Neural progenitor cell (in vitro differentiated cells): ENCODE measurements at regions not wholly inside any gene's neighbourhood (a gene's known extent, or its start where the extent isn't known, plus 50 kb on each side); places are given as distances from the start of the nearest gene placed in this dataset.

Experiments used
- DNase-seq: peaks from one replicate; pipeline ENCODE4 v3.0.0-alpha.2; 2016; ENCODE audit warnings: low spot score
- H2AFZ ChIP-seq: fragments of 200-600 bp; sonication (generic); replicated peaks from 2 replicates; pipeline ENCODE4 v1.6.1; 2016; ENCODE audit warnings: antibody characterized with exemption
- H3F3A ChIP-seq: fragments of 200-600 bp; sonication (generic); 2 replicates; pipeline ENCODE4 v1.6.1; 2016; ENCODE audit warnings: antibody characterized with exemption, low read depth
- H3K27ac ChIP-seq: fragments of 200-600 bp; sonication (generic); 2 replicates; pipeline ENCODE4 v1.5.1; 2016; ENCODE audit warnings: mild to moderate bottlenecking
- H3K27me3 ChIP-seq: fragments of 200-600 bp; sonication (generic); 2 replicates; pipeline ENCODE4 v1.6.1; 2016; ENCODE audit warnings: mild to moderate bottlenecking, moderate library complexity
- H3K36me3 ChIP-seq: fragments of 200-600 bp; sonication (generic); 2 replicates; pipeline ENCODE4 v1.5.1; 2016
- H3K4me1 ChIP-seq: fragments of 200-600 bp; sonication (generic); 2 replicates; pipeline ENCODE4 v1.6.1; 2016; ENCODE audit warnings: mixed run types
- H3K4me2 ChIP-seq: fragments of 200-600 bp; sonication (generic); 2 replicates; pipeline ENCODE4 v1.6.1; 2016
- H3K4me3 ChIP-seq: fragments of 200-600 bp; sonication (generic); 2 replicates; pipeline ENCODE4 v1.5.1; 2016
- H3K79me2 ChIP-seq: fragments of 200-600 bp; sonication (generic); 2 replicates; pipeline ENCODE4 v1.6.1; 2016; ENCODE audit warnings: low read depth
- H3K9ac ChIP-seq: fragments of 200-600 bp; sonication (generic); 2 replicates; pipeline ENCODE4 v1.6.1; 2016
- H3K9me3 ChIP-seq: fragments of 200-600 bp; sonication (generic); 2 replicates; pipeline ENCODE4 v1.5.1; 2016; ENCODE audit warnings: low read depth
- H4K20me1 ChIP-seq: fragments of 200-600 bp; sonication (generic); 2 replicates; pipeline ENCODE4 v1.6.1; 2016; ENCODE audit warnings: low read depth
- H3K27ac Mint-ChIP-seq: 3 replicates; pipeline ENCODE4 v1.8.0; 2021; ENCODE audit warnings: mixed read lengths
- H3K27me3 Mint-ChIP-seq: 2 replicates; pipeline ENCODE4 v1.8.0; 2022; ENCODE audit warnings: low read depth, mild to moderate bottlenecking, inconsistent platforms, moderate library complexity, mixed read lengths; ENCODE audit not compliant: insufficient read depth
- H3K36me3 Mint-ChIP-seq: 3 replicates; pipeline ENCODE4 v1.8.0; 2021; ENCODE audit warnings: mixed read lengths
- H3K4me1 Mint-ChIP-seq: 3 replicates; pipeline ENCODE4 v1.8.0; 2021; ENCODE audit warnings: mixed read lengths
- H3K4me3 Mint-ChIP-seq: 3 replicates; pipeline ENCODE4 v1.8.0; 2021; ENCODE audit warnings: mild to moderate bottlenecking, moderate library complexity, mixed read lengths
- H3K9me3 Mint-ChIP-seq: 3 replicates; pipeline ENCODE4 v1.8.0; 2020; ENCODE audit warnings: mixed read lengths
- EZH2 ChIP-seq: fragments of 200-600 bp; sonication (generic); IDR thresholded peaks from 2 replicates; pipeline ENCODE4 v1.6.1; 2017; ENCODE audit warnings: antibody characterized with exemption, mild to moderate bottlenecking, moderate library complexity
- EZH2phosphoT487 ChIP-seq: fragments of 200-600 bp; sonication (generic); IDR thresholded peaks from 2 replicates; pipeline ENCODE4 v1.6.1; 2017; ENCODE audit warnings: antibody characterized with exemption
- TF ChIP-seq, protein P1 (sequence below): fragments of 200-600 bp; sonication (generic); IDR thresholded peaks from 2 replicates; pipeline ENCODE4 v1.5.1; 2017; ENCODE audit warnings: antibody characterized with exemption, mild to moderate bottlenecking

- Mint-ChIP-seq H3K4me3 (no peak overlapping the region), H3K4me1 (peaks cover 16% of the 10 kb centered on the region), H3K9me3 (peaks cover 7% of the 10 kb centered on the region), H3K27me3 (peaks cover 2% of the 10 kb centered on the region), H3K27ac (no peak overlapping the region), H3K36me3 (no peaks in the 10 kb centered on the region)
- Histone ChIP-seq H4K20me1 (no peaks in the 10 kb centered on the region), H3K4me1 (peaks cover 2% of the 10 kb centered on the region), H3K4me3 (no peak overlapping the region), H2AFZ (no peak overlapping the region), H3K4me2 (no peak overlapping the region), H3K79me2 (no peaks in the 10 kb centered on the region), H3F3A (no peaks in the 10 kb centered on the region), H3K36me3 (no peaks in the 10 kb centered on the region), H3K27me3 (no peaks in the 10 kb centered on the region), H3K27ac (no peak overlapping the region), H3K9ac (no peak overlapping the region), H3K9me3 (no peaks in the 10 kb centered on the region)
- DNase-seq = no peak
- TF ChIP-seq EZH2 = no peak
- TF ChIP-seq, protein P1, sequence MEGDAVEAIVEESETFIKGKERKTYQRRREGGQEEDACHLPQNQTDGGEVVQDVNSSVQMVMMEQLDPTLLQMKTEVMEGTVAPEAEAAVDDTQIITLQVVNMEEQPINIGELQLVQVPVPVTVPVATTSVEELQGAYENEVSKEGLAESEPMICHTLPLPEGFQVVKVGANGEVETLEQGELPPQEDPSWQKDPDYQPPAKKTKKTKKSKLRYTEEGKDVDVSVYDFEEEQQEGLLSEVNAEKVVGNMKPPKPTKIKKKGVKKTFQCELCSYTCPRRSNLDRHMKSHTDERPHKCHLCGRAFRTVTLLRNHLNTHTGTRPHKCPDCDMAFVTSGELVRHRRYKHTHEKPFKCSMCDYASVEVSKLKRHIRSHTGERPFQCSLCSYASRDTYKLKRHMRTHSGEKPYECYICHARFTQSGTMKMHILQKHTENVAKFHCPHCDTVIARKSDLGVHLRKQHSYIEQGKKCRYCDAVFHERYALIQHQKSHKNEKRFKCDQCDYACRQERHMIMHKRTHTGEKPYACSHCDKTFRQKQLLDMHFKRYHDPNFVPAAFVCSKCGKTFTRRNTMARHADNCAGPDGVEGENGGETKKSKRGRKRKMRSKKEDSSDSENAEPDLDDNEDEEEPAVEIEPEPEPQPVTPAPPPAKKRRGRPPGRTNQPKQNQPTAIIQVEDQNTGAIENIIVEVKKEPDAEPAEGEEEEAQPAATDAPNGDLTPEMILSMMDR = no peak
- no peak for TF ChIP-seq EZH2phosphoT487
These were observed 185.1 kb downstream of the EFHB start for GRCh38 chr3:19748782-19749447.

- H3F3A ChIP-seq = no peaks in the 10 kb centered on the region
- Mint-ChIP-seq H3K4me1 (peaks cover 39% of the 10 kb centered on the region), H3K36me3 (no peaks in the 10 kb centered on the region), H3K4me3 (no peak overlapping the region), H3K27ac (no peak overlapping the region), H3K9me3 (no peaks in the 10 kb centered on the region), H3K27me3 (no peaks in the 10 kb centered on the region)
- no peak overlapping the region for H3K4me2 ChIP-seq
- no peaks in the 10 kb centered on the region for H3K36me3 ChIP-seq
- peaks cover 29% of the 10 kb centered on the region for H3K4me1 ChIP-seq
- DNase-seq = no peak
- no peak overlapping the region for H3K9ac ChIP-seq
- H3K27me3 ChIP-seq = no peaks in the 10 kb centered on the region
- TF ChIP-seq, protein P1 = no peak
- no peak for TF ChIP-seq EZH2
- no peak for TF ChIP-seq EZH2phosphoT487
- H3K4me3 ChIP-seq = no peak overlapping the region
- H3K9me3 ChIP-seq = no peaks in the 10 kb centered on the region
- no peaks in the 10 kb centered on the region for H3K79me2 ChIP-seq
- no peak overlapping the region for H2AFZ ChIP-seq
- H4K20me1 ChIP-seq = no peaks in the 10 kb centered on the region
- no peak overlapping the region for H3K27ac ChIP-seq
These were observed 190.0 kb downstream of the EFHB start for GRCh38 chr3:19744047-19744446.

GRCh38 chr3:19742935-19743334, 191.1 kb downstream of the EFHB start:
- Mint-ChIP-seq H3K4me1 (peaks cover 39% of the 10 kb centered on the region), H3K9me3 (no peaks in the 10 kb centered on the region), H3K27me3 (no peaks in the 10 kb centered on the region), H3K4me3 (no peak overlapping the region), H3K36me3 (no peaks in the 10 kb centered on the region), H3K27ac (no peak overlapping the region)
- H2AFZ ChIP-seq = peak overlapping the region; percentile 42
- H4K20me1 ChIP-seq = no peaks in the 10 kb centered on the region
- DNase-seq = no peak
- H3K4me3 ChIP-seq = no peak overlapping the region
- H3K27ac ChIP-seq = no peak overlapping the region
- peaks cover 29% of the 10 kb centered on the region for H3K4me1 ChIP-seq
- H3K27me3 ChIP-seq = no peaks in the 10 kb centered on the region
- TF ChIP-seq, protein P1 = no peak
- TF ChIP-seq EZH2 (no peak), EZH2phosphoT487 (no peak)
- H3K9ac ChIP-seq = no peak overlapping the region
- no peaks in the 10 kb centered on the region for H3K36me3 ChIP-seq
- no peak overlapping the region for H3K4me2 ChIP-seq
- H3K9me3 ChIP-seq = no peaks in the 10 kb centered on the region
- no peaks in the 10 kb centered on the region for H3K79me2 ChIP-seq
- no peaks in the 10 kb centered on the region for H3F3A ChIP-seq
